ENCODE measurements at regions not wholly inside any gene's neighbourhood (a gene's known extent, or its start where the extent isn't known, plus 50 kb on each side); places are given as distances from the start of the nearest gene placed in this dataset.

GRCh38 chr15:93566762-93567161 is 477.8 kb upstream of the RGMA start:
- TF ChIP-seq TAF1 (IDR thresholded peaks at IDR 0.05; ENCODE audit: borderline replicate concordance, low read depth, low read length) (no peak), POLR2A (IDR thresholded peaks at IDR 0.05; ENCODE audit: low read depth, low read length) (no peak), POLR2AphosphoS5 (IDR thresholded peaks at IDR 0.05; ENCODE audit: low read depth, low read length) (no peak)
